MM.1S (cell line): ENCODE measurements at regions not wholly inside any gene's neighbourhood (a gene's known extent, or its start where the extent isn't known, plus 50 kb on each side); places are given as distances from the start of the nearest gene placed in this dataset.

Experiments used
- DNase-seq: peaks from one replicate; pipeline ENCODE4 v3.0.0-alpha.2; 2015
- H2AFZ ChIP-seq: fragments of 300-600 bp; sonication (generic); 2 replicates; pipeline ENCODE4 v1.6.0; 2016; ENCODE audit warnings: antibody characterized with exemption, low read length
- H3F3A ChIP-seq: fragments of 300-600 bp; sonication (generic); 2 replicates; pipeline ENCODE4 v1.6.1; 2016; ENCODE audit warnings: mild to moderate bottlenecking, antibody characterized with exemption, low read length, moderate library complexity, mixed read lengths; ENCODE audit not compliant: insufficient read depth
- H3K27ac ChIP-seq: fragments of 300-600 bp; sonication (generic); 2 replicates; pipeline ENCODE4 v1.5.1; 2016; ENCODE audit warnings: mild to moderate bottlenecking, low read length
- H3K27me3 ChIP-seq: fragments of 300-600 bp; sonication (generic); replicated peaks from 2 replicates; pipeline ENCODE4 v1.6.0; 2016; ENCODE audit warnings: low read length; ENCODE audit not compliant: insufficient read depth
- H3K36me3 ChIP-seq: fragments of 300-600 bp; sonication (generic); replicated peaks from 2 replicates; pipeline ENCODE4 v1.6.1; 2016; ENCODE audit warnings: mild to moderate bottlenecking, low read length, mixed read lengths; ENCODE audit not compliant: insufficient read depth
- H3K4me1 ChIP-seq: fragments of 300-600 bp; sonication (generic); 2 replicates; pipeline ENCODE4 v1.6.1; 2016; ENCODE audit warnings: low read length, mixed read lengths
- H3K4me2 ChIP-seq: fragments of 300-600 bp; sonication (generic); 2 replicates; pipeline ENCODE4 v1.6.0; 2016; ENCODE audit warnings: low read depth, low read length
- H3K4me3 ChIP-seq: fragments of 300-600 bp; sonication (generic); 2 replicates; pipeline ENCODE4 v1.5.1; 2016; ENCODE audit warnings: low read length, mixed read lengths
- H3K79me2 ChIP-seq: fragments of 300-600 bp; sonication (generic); 2 replicates; pipeline ENCODE4 v1.6.1; 2016; ENCODE audit warnings: mixed run types, low read length, mixed read lengths
- H3K9ac ChIP-seq: fragments of 300-600 bp; sonication (generic); 2 replicates; pipeline ENCODE4 v1.6.1; 2016; ENCODE audit warnings: low read length, mixed read lengths
- H3K9me2 ChIP-seq: fragments of 300-600 bp; sonication (generic); replicated peaks from 2 replicates; pipeline ENCODE4 v1.6.1; 2016; ENCODE audit warnings: mild to moderate bottlenecking, low read length, mixed read lengths; ENCODE audit not compliant: insufficient read depth
- H3K9me3 ChIP-seq: fragments of 300-600 bp; sonication (generic); replicated peaks from 2 replicates; pipeline ENCODE4 v1.6.1; 2016; ENCODE audit warnings: mild to moderate bottlenecking, low read length, mixed read lengths; ENCODE audit not compliant: insufficient read depth
- H4K20me1 ChIP-seq: fragments of 300-600 bp; sonication (generic); 2 replicates; pipeline ENCODE4 v1.6.1; 2016; ENCODE audit warnings: mild to moderate bottlenecking, low read length, moderate library complexity, mixed read lengths; ENCODE audit not compliant: insufficient read depth
- CTCF ChIP-seq: fragments of 300-600 bp; sonication (generic); IDR thresholded peaks from 2 replicates; pipeline ENCODE4 v1.5.1; 2016; ENCODE audit warnings: antibody characterized with exemption, low read length, mixed read lengths
- EZH2 ChIP-seq: fragments of 300-600 bp; sonication (generic); optimal IDR thresholded peaks from 2 replicates; pipeline ENCODE3; 2017; ENCODE audit warnings: low read depth, mild to moderate bottlenecking, antibody characterized with exemption, low read length, mixed read lengths
- EZH2phosphoT487 ChIP-seq: fragments of 300-600 bp; sonication (generic); IDR thresholded peaks from 2 replicates; pipeline ENCODE4 v1.6.1; 2018; ENCODE audit warnings: antibody characterized with exemption, low read length

- Histone ChIP-seq H3K4me3 (no peak overlapping the region), H3K36me3 (no peaks in the 10 kb centered on the region), H3K4me1 (no peaks in the 10 kb centered on the region), H3F3A (no peaks in the 10 kb centered on the region), H3K79me2 (no peaks in the 10 kb centered on the region), H3K27ac (no peak overlapping the region), H3K9me2 (no peaks in the 10 kb centered on the region), H2AFZ (no peak overlapping the region), H3K9ac (no peak overlapping the region), H4K20me1 (no peaks in the 10 kb centered on the region), H3K27me3 (no peaks in the 10 kb centered on the region), H3K4me2 (no peak overlapping the region), H3K9me3 (no peaks in the 10 kb centered on the region)
- no peak for DNase-seq
- TF ChIP-seq CTCF (no peak), EZH2phosphoT487 (no peak), EZH2 (no peak)
Measured at GRCh38 chr1:195439661-195440060, 1168.6 kb downstream of the KCNT2 start.

- Histone ChIP-seq H3K36me3 (no peaks in the 10 kb centered on the region), H3K4me3 (no peak overlapping the region), H3K79me2 (no peaks in the 10 kb centered on the region), H3K4me1 (no peaks in the 10 kb centered on the region), H4K20me1 (no peaks in the 10 kb centered on the region), H2AFZ (no peak overlapping the region), H3K4me2 (no peak overlapping the region), H3K9me2 (no peaks in the 10 kb centered on the region), H3K9me3 (no peaks in the 10 kb centered on the region), H3F3A (no peaks in the 10 kb centered on the region), H3K27ac (no peak overlapping the region), H3K27me3 (no peaks in the 10 kb centered on the region), H3K9ac (no peak overlapping the region)
- no peak for DNase-seq
- no peak for TF ChIP-seq CTCF
- no peak for TF ChIP-seq EZH2
- TF ChIP-seq EZH2phosphoT487 = no peak
Measured at GRCh38 chr1:195434566-195435203, 1173.6 kb downstream of the KCNT2 start.

- H3K9me3 ChIP-seq = no peaks in the 10 kb centered on the region
- H3K36me3 ChIP-seq = no peaks in the 10 kb centered on the region
- H3K4me2 ChIP-seq = no peak overlapping the region
- H3K27me3 ChIP-seq = no peaks in the 10 kb centered on the region
- no peaks in the 10 kb centered on the region for H3K4me1 ChIP-seq
- H4K20me1 ChIP-seq = no peaks in the 10 kb centered on the region
- TF ChIP-seq EZH2 (no peak), EZH2phosphoT487 (no peak), CTCF (no peak)
- no peaks in the 10 kb centered on the region for H3K79me2 ChIP-seq
- no peak overlapping the region for H2AFZ ChIP-seq
- no peak overlapping the region for H3K9ac ChIP-seq
- no peaks in the 10 kb centered on the region for H3F3A ChIP-seq
- H3K4me3 ChIP-seq = no peak overlapping the region
- DNase-seq = no peak
- no peaks in the 10 kb centered on the region for H3K9me2 ChIP-seq
- H3K27ac ChIP-seq = no peak overlapping the region
Measured at GRCh38 chr1:195430826-195431225, 1177.4 kb downstream of the KCNT2 start.
